ENCODE measurements at regions not wholly inside any gene's neighbourhood (a gene's known extent, or its start where the extent isn't known, plus 50 kb on each side); places are given as distances from the start of the nearest gene placed in this dataset.

DNA sequence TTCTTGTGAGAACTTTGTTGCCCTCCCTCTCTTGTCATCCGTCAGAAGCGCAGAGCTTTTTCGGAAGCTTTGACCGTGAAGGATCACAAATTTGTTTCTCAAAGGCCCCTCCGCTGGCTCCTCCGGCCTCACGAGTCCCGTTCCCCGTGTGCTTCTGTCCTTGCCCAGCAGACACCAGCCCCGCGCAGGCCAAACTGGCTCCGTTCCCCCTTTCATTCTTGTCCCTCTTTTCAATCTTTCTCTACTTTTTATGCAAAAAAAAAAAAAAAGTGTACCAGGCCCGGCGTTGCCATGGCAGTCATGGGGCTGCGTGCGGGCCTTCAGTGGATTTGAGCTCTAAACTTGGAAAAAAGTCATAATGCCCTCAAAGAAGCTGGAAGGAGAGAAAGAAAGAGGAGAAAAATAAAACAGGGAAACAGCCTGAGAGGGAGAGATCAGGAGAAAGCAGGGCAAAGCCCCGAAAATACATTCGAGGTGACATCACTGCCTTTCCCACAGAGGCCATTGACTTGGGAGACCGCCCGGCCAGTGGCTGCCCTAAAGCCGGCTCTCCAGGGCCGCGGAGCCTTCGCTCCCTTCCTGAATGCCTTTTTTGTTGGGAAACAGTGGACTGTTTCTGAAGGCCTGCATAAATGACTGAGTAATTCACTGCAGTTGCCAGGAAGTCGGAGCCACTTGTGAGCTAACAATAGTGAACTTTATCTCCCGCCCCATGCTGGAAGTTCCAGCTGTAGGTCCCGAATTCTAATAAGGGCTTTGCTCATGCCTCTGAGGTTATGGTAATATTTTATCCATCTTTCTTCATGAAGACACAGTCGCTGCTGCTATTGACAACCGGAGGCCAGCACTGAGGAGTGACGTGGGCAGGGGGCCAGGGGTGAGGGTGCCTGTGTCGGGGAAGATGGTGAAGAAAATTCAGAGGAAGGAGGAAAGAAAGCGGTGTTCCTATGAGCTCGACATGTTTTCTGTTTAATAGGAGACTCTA lies 670.9 kb downstream of the QKI start:
- no peak overlapping the region for H3K4me2 ChIP-seq (ENCODE audit: control insufficient read depth, extremely low read depth, insufficient read depth, low read depth, low read length)
- DNase-seq (ENCODE audit: low read depth, low spot score), result no peak
- no peaks in the 10 kb centered on the region for H3K4me1 ChIP-seq (ENCODE audit: control insufficient read depth, extremely low read depth, insufficient read depth, low read length)
- no peaks in the 10 kb centered on the region for H3K79me2 ChIP-seq (ENCODE audit: control insufficient read depth, insufficient read depth, low read length)
- peaks cover 2% of the 10 kb centered on the region for H3K9me3 ChIP-seq (ENCODE audit: control insufficient read depth, low read depth, low read length)
- TF ChIP-seq CTCF (optimal IDR thresholded peaks at IDR 0.05 in 1 of 3, IDR thresholded peaks at IDR 0.05 in 1 of 3, conservative IDR thresholded peaks at IDR 0.05 in 1 of 3; ENCODE audit: extremely low read depth in 1 of 3, insufficient read depth in 2 of 3, low read length in 3 of 3) (no peak), EZH2 (IDR thresholded peaks at IDR 0.05; ENCODE audit: low read length) (no peak)
- no peaks in the 10 kb centered on the region for H3K27me3 ChIP-seq (ENCODE audit: control insufficient read depth, extremely low read depth, insufficient read depth, low read length)
- no peaks in the 10 kb centered on the region for H4K20me1 ChIP-seq (ENCODE audit: control insufficient read depth, extremely low read depth, insufficient read depth, low read length)
- H3K9ac ChIP-seq (ENCODE audit: control insufficient read depth, extremely low read depth, insufficient read depth, low read length), result no peak overlapping the region
- H2AFZ ChIP-seq (ENCODE audit: control insufficient read depth, low read length), result no peak overlapping the region
- H3K4me3 ChIP-seq (ENCODE audit: control insufficient read depth in 2 of 3, extremely low read depth in 1 of 3, insufficient read depth in 2 of 3, low read depth in 1 of 3, low read length in 3 of 3), result no peak overlapping the region
- no peak for FAIRE-seq
- no peak overlapping the region for H3K27ac ChIP-seq (ENCODE audit: control insufficient read depth, insufficient read depth, low read length)
- H3K36me3 ChIP-seq (ENCODE audit: control insufficient read depth in 2 of 2, extremely low read depth in 1 of 2, insufficient read depth in 2 of 2, low read length in 2 of 2), result no peaks in the 10 kb centered on the region
- dilution Hi-C loops (cut with MboI; ENCODE audit: extremely low pct_ligation_motif_present, low sequenced_read_pairs), result no loop called here
- H3K9me1 ChIP-seq (ENCODE audit: control insufficient read depth, extremely low read depth, insufficient read depth, low read length), result no peaks in the 10 kb centered on the region

- no peak overlapping the region for H3K4me3 ChIP-seq (ENCODE audit: control insufficient read depth in 2 of 3, extremely low read depth in 1 of 3, insufficient read depth in 2 of 3, low read depth in 1 of 3, low read length in 3 of 3)
- no peaks in the 10 kb centered on the region for H3K4me1 ChIP-seq (ENCODE audit: control insufficient read depth, extremely low read depth, insufficient read depth, low read length)
- no peak overlapping the region for H3K27ac ChIP-seq (ENCODE audit: control insufficient read depth, insufficient read depth, low read length)
- no peaks in the 10 kb centered on the region for H3K36me3 ChIP-seq (ENCODE audit: control insufficient read depth in 2 of 2, extremely low read depth in 1 of 2, insufficient read depth in 2 of 2, low read length in 2 of 2)
- no peaks in the 10 kb centered on the region for H4K20me1 ChIP-seq (ENCODE audit: control insufficient read depth, extremely low read depth, insufficient read depth, low read length)
- no peak overlapping the region for H3K4me2 ChIP-seq (ENCODE audit: control insufficient read depth, extremely low read depth, insufficient read depth, low read depth, low read length)
- H3K27me3 ChIP-seq (ENCODE audit: control insufficient read depth, extremely low read depth, insufficient read depth, low read length), result no peaks in the 10 kb centered on the region
- H3K9me1 ChIP-seq (ENCODE audit: control insufficient read depth, extremely low read depth, insufficient read depth, low read length), result no peaks in the 10 kb centered on the region
- TF ChIP-seq CTCF (optimal IDR thresholded peaks at IDR 0.05 in 1 of 3, IDR thresholded peaks at IDR 0.05 in 1 of 3, conservative IDR thresholded peaks at IDR 0.05 in 1 of 3; ENCODE audit: extremely low read depth in 1 of 3, insufficient read depth in 2 of 3, low read length in 3 of 3), result no peak
- no peak for TF ChIP-seq EZH2 (IDR thresholded peaks at IDR 0.05; ENCODE audit: low read length)
- no peak overlapping the region for H2AFZ ChIP-seq (ENCODE audit: control insufficient read depth, low read length)
- dilution Hi-C loops (cut with MboI; ENCODE audit: extremely low pct_ligation_motif_present, low sequenced_read_pairs), result no loop called here
- no peak for DNase-seq (ENCODE audit: low read depth, low spot score)
- FAIRE-seq, result no peak
- no peaks in the 10 kb centered on the region for H3K79me2 ChIP-seq (ENCODE audit: control insufficient read depth, insufficient read depth, low read length)
- peaks cover 9% of the 10 kb centered on the region for H3K9me3 ChIP-seq (ENCODE audit: control insufficient read depth, low read depth, low read length)
- no peak overlapping the region for H3K9ac ChIP-seq (ENCODE audit: control insufficient read depth, extremely low read depth, insufficient read depth, low read length)
Measured at GRCh38 chr6:164079275-164079600, 664.7 kb downstream of the QKI start.

Data from keratinocyte (primary cell).